DMS114 treated with DMSO at 0.1 percent for 48 hours (cell line): ENCODE measurements at regions not wholly inside any gene's neighbourhood (a gene's known extent, or its start where the extent isn't known, plus 50 kb on each side); places are given as distances from the start of the nearest gene placed in this dataset.

Source experiments
- DNase-seq: peaks from one replicate; lab custom pipeline; 2025; ENCODE audit not compliant: unreplicated experiment; lab: John Stamatoyannopoulos, UW

DNA sequence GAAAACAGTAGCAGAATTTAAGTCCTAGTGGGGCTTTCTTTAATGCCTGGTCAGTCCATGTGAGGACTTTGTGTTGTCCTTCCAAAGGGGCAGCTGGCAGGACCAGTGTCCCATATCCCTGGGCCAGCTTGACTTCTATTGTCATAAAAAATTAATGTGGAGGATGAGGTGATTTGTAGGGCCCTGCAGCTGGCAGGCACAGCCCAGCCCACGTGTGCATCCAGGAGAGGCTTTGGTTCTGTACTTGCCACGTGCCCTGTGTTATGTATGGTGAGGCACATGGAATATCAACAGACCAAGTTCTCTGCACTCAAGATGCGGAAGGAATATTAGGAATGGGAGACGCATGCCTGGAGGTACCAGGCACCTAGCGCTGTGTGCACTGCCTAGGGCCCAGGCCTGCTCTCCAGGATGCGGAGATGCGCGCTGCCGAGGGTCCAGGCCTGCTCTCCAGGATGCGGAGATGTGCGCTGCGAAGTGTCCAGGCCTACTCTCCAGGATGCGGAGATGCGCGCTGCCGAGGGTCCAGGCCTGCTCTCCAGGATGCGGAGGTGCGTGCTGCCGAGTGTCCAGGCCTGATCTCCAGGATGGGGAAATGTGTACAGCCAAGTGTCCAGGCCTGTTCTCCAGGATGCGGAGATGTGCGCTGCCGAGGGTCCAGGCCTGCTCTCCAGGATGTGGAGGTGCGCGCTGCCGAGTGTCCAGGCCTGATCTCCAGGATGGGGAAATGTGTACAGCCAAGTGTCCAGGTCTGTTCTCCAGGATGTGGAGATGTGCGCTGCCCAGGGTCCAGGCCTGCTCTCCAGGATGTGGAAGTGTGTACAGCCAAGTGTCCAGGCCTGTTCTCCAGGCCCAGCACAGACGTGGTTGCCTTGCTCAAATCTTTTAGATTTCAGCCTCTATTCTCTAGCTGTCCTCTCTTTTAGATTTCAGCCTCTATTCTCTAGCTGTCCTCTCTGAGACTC lies 183.3 kb upstream of the ROPN1 start:
- no peak for DNase-seq

- DNase-seq, result no peak
Measured at GRCh38 chr3:124177071-124177470, 185.1 kb upstream of the ROPN1 start.

DNA sequence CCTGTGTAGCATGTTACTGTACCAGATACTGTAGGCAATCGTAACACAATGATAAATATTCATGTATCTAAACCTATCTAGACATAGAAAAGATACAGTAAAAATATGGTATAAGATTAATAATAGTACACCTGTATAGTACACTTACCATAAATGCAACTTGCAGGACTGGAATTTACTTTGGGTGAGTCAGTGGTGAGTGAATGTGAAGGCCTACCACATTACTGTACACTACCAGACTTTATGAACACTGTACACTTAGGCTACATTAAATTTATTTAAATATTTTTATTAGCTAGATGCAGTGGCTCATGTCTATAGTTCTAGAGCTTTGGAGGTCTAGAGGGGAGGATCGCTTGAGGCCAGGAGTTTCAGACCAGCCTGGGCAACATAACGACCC lies 186.6 kb upstream of the ROPN1 start:
- no peak for DNase-seq

- no peak for DNase-seq
Measured at GRCh38 chr3:124200407-124200806, 208.5 kb upstream of the ROPN1 start.

GRCh38 chr3:124201226-124201625 lies 209.3 kb upstream of the ROPN1 start:
- DNase-seq, result no peak

GRCh38 chr3:124201786-124202185 lies 209.9 kb upstream of the ROPN1 start:
- no peak for DNase-seq

GRCh38 chr3:124202754-124203153 lies 210.8 kb upstream of the ROPN1 start:
- no peak for DNase-seq

DNA sequence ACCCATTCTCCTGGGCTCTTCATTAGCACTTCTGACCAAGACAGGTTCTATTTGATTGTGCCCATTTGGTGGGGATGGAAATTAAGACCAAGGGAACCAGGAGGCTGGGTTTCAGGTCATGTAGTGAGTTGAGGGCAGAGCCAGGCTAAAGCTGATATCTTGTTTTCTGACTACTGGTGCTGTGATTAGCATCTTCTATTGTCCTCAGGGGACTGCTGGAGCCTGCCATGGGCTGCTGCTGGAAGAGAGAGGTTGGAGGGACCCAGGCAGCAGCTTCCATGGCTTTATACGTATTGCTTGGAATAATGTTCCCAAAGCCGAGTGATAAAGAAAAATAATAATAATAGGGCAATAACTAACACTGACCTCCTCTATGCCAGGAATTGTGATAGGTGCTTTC lies 211.4 kb upstream of the ROPN1 start:
- DNase-seq, result no peak

GRCh38 chr3:124206225-124207055 lies 214.5 kb upstream of the ROPN1 start:
- DNase-seq, result no peak

- DNase-seq, result no peak
Measured at GRCh38 chr3:124207077-124207476, 215.2 kb upstream of the ROPN1 start.

DNA sequence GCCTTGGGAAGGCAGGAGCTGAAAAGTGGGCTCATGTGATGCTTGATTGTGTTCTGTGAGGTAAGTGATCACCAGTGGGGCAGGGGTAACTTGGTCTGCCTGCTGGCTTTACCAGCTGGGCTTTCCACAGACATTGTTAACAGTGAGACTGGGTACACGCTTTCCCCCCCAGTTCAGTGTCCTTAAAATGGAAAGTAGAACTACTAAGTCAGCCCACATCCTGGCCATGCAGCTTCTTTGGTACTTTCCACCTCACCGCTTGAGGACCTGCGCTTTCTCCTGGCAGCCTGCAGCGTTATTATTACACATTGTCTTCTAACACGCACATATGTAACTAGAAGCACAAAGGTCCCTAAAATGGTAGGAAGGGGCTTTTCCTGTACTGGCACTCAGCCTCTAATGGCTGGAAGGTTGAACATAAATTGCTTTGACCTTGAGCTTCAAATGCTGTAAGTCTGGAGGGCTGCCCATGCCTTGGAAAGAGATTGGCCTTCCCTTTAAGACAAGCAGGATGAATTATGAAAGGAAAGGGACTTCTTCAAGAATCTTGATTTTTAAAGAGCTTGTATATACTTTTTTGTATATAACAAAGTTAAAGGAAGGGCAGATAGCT lies 216.1 kb upstream of the ROPN1 start:
- DNase-seq, result no peak

GRCh38 chr3:124209426-124209825 lies 217.5 kb upstream of the ROPN1 start:
- no peak for DNase-seq

DNA sequence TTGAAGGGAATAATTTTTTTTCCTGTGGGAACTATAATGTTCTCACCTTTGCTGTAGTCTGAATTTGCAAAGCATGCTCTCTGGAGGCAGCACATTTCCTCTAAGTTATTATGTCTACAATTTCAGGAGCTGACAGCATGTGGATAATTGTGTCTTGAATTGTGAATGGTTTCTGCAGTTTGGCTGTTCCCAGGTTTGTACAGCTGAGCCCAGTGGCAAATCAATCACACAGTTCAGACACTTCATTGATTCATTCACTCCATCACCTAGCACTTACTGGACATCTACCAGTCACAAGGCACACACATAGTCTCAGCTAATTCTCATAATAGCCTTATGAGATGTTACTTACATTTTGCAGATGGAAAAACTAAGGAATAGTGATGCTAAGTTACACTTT lies 219.0 kb upstream of the ROPN1 start:
- DNase-seq, result no peak

DNA sequence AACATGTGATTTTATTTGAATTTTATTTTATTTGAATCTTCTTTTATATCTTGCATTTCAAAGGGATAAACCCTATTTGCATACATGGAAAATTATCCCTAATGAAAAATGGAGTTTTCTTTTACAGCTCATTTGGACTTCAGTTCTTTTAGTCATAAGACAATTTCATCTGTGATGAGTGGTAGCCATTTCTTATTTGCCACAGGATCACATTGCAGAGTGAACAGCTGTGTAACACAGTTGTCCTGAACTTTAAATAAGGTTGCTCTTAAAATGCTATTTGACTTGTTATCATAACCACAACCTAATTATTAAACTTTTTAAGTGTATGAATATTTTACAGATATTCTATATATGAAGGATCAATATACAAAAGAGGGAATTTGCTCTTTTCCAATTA lies 221.7 kb upstream of the ROPN1 start:
- no peak for DNase-seq

DNA sequence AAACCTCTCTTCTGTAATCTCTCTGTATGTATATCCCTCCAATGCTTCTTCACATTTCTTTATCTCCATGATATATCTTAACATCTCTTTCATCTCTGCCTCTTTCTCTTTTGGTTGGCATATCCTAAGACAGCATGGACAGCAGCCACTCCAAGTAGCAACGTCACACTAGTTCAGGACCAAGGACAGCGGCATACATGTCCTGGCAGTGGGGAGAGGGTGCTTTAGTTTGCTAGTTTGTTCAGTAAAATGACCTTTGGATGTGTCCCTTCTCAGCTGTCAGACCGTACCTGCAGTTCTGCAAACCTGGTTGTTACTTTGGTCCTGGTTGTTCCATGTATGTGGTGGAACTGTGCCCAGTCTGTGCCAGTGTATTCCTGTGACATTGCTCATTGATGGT lies 225.6 kb upstream of the ROPN1 start:
- no peak for DNase-seq

- no peak for DNase-seq
Measured at GRCh38 chr3:124221422-124221821, 229.5 kb upstream of the ROPN1 start.

- no peak for DNase-seq
Measured at GRCh38 chr3:124223853-124224252, 231.9 kb upstream of the ROPN1 start.

GRCh38 chr3:124227150-124227630 lies 235.3 kb upstream of the ROPN1 start:
- no peak for DNase-seq

- DNase-seq, result no peak
Measured at GRCh38 chr3:124229420-124229819, 237.5 kb upstream of the ROPN1 start.

- no peak for DNase-seq
Measured at GRCh38 chr3:124229836-124230235, 237.9 kb upstream of the ROPN1 start.

GRCh38 chr3:124230432-124230831 lies 238.5 kb upstream of the ROPN1 start:
- DNase-seq, result no peak
